ENCODE measurements at regions not wholly inside any gene's neighbourhood (a gene's known extent, or its start where the extent isn't known, plus 50 kb on each side); places are given as distances from the start of the nearest gene placed in this dataset.

DNA sequence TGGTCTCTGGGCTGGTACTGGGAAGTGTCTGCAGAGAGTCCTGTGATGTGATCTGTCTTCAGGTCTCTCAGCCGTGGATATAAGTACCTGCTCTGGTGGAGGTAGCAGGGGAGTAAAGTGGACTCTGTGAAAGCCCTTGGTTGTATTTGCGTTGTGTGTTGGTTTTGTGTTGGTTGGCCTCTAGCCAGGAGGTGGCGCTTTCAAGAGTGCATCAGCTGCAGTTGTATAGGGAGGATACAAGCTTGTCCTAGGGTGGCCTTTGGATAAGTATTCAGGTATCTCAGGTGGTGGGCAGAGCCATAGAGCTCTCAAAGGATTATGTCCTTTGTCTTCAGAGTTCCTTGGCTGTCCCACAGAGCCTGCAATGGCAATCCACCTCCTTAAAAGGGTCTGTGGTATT lies 111.6 kb downstream of the MAGEB17 start:
- Histone ChIP-seq H3K9me3 (no peaks in the 10 kb centered on the region), H3K4me1 (no peaks in the 10 kb centered on the region), H3K27ac (no peak overlapping the region), H3K4me3 (no peak overlapping the region), H3K27me3 (no peaks in the 10 kb centered on the region), H3K36me3 (no peaks in the 10 kb centered on the region)
- intact Hi-C loops (cut with DNase I) = no loop called here
- no peak for ATAC-seq
- DNase-seq = no peak
- TF ChIP-seq, protein P1, sequence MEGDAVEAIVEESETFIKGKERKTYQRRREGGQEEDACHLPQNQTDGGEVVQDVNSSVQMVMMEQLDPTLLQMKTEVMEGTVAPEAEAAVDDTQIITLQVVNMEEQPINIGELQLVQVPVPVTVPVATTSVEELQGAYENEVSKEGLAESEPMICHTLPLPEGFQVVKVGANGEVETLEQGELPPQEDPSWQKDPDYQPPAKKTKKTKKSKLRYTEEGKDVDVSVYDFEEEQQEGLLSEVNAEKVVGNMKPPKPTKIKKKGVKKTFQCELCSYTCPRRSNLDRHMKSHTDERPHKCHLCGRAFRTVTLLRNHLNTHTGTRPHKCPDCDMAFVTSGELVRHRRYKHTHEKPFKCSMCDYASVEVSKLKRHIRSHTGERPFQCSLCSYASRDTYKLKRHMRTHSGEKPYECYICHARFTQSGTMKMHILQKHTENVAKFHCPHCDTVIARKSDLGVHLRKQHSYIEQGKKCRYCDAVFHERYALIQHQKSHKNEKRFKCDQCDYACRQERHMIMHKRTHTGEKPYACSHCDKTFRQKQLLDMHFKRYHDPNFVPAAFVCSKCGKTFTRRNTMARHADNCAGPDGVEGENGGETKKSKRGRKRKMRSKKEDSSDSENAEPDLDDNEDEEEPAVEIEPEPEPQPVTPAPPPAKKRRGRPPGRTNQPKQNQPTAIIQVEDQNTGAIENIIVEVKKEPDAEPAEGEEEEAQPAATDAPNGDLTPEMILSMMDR (IDR thresholded peaks at IDR 0.05) = no peak

DNA sequence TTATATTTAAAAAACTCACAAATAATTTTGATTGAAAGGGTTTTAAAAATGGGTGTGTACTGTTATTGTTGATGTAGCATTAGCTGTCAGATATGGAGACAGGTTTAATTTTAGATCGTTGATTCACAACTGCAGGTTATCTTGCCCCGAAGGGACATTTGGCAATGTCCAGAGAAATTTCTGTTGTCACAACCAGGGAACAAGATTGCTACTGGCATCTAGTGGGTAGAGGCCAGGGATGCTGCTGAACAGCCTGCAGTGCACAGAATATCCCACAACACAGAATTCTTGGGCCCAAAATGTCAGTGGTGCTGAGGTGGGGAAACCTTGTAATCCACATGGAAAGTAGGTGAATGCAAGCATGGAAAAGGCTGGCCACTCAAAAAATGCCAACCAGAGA lies 114.9 kb downstream of the MAGEB17 start:
- no peaks in the 10 kb centered on the region for H3K9me3 ChIP-seq
- intact Hi-C loops (cut with DNase I) = no loop called here
- no peak for ATAC-seq
- no peaks in the 10 kb centered on the region for H3K4me1 ChIP-seq
- no peak for DNase-seq
- no peak overlapping the region for H3K4me3 ChIP-seq
- no peaks in the 10 kb centered on the region for H3K27me3 ChIP-seq
- no peaks in the 10 kb centered on the region for H3K36me3 ChIP-seq
- TF ChIP-seq, protein P1 (IDR thresholded peaks at IDR 0.05) = no peak
- H3K27ac ChIP-seq = no peak overlapping the region

- Histone ChIP-seq H3K27me3 (no peaks in the 10 kb centered on the region), H3K27ac (no peak overlapping the region), H3K36me3 (no peaks in the 10 kb centered on the region), H3K4me1 (no peaks in the 10 kb centered on the region), H3K4me3 (no peak overlapping the region), H3K9me3 (no peaks in the 10 kb centered on the region)
- ATAC-seq = no peak
- DNase-seq = no peak
- TF ChIP-seq, protein P1 (IDR thresholded peaks at IDR 0.05) = no peak
- intact Hi-C loops (cut with DNase I) = no loop called here
These were observed 117.6 kb downstream of the MAGEB17 start for GRCh38 chrX:16284842-16285241.

DNA sequence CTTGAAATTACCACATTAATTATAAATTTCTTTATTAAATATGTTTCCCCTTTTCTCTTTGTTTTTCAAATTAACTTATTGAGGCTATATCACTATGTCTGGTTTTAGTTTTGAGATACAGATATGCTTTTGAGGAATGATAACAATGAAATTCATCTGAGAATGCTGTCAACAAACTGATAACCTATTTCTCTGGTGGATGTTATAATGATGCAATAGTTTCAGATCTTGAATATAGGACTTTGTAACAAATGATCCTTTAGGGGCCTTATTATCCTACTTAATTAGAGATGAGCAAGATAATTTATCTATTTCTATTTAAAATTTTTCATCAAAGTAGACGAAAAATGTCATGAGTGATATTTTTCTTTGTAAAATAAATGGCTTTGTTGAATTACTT lies 123.7 kb downstream of the MAGEB17 start:
- ATAC-seq = no peak
- TF ChIP-seq, protein P1 (IDR thresholded peaks at IDR 0.05) = no peak
- no peak for DNase-seq
- intact Hi-C loops (cut with DNase I) = no loop called here
- Histone ChIP-seq H3K4me1 (no peaks in the 10 kb centered on the region), H3K9me3 (no peaks in the 10 kb centered on the region), H3K4me3 (no peak overlapping the region), H3K36me3 (no peaks in the 10 kb centered on the region), H3K27ac (no peak overlapping the region), H3K27me3 (no peaks in the 10 kb centered on the region)

DNA sequence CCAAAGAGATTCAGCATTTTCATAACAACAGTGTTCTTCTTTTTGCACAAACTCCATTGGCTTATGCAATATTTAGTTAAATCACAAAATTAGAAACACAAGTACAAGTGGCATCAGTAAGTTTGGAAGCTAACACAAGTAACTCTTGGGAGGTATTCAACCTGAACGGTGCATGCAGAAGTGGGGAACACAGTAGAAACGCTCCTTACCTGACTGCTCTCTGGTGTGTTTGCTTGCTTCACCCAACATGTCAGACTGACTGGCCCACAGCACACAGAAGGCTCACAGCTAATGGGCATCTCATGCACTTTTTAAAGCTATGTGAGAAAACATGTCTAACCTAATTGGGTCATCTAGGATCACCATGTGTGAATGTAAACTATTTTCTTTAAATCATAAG lies 133.6 kb downstream of the MAGEB17 start:
- no peak for ATAC-seq
- no peaks in the 10 kb centered on the region for H3K4me1 ChIP-seq
- H3K9me3 ChIP-seq = no peaks in the 10 kb centered on the region
- intact Hi-C loops (cut with DNase I) = no loop called here
- H3K36me3 ChIP-seq = no peaks in the 10 kb centered on the region
- H3K4me3 ChIP-seq = no peak overlapping the region
- no peak for DNase-seq
- TF ChIP-seq, protein P1 (IDR thresholded peaks at IDR 0.05) = no peak
- H3K27ac ChIP-seq = no peak overlapping the region
- peaks cover 0 to 7% of the 10 kb centered on the region in 2 donors for H3K27me3 ChIP-seq

Measured in left lung (tissue), 4 donors.